ENCODE measurements at regions not wholly inside any gene's neighbourhood (a gene's known extent, or its start where the extent isn't known, plus 50 kb on each side); places are given as distances from the start of the nearest gene placed in this dataset.

GRCh38 chr3:28743831-28744230, 395.2 kb upstream of the AZI2 start:
- TF ChIP-seq SRF (IDR thresholded peaks at IDR 0.05; ENCODE audit: low read depth in 2 of 2, low read length in 2 of 2): no peak
- TF ChIP-seq POLR2AphosphoS5 (IDR thresholded peaks at IDR 0.05; ENCODE audit: low read length): no peak
- TF ChIP-seq CTCF (IDR thresholded peaks at IDR 0.05 in 2 of 3, conservative IDR thresholded peaks at IDR 0.05 in 1 of 3; ENCODE audit: control insufficient read depth in 2 of 3, extremely low read depth in 1 of 3, insufficient read depth in 1 of 3, low read depth in 3 of 3, low read length in 3 of 3): no peak
- TF ChIP-seq EP300 (IDR thresholded peaks at IDR 0.05; ENCODE audit: borderline replicate concordance in 1 of 2, control insufficient read depth in 1 of 2, low read depth in 2 of 2, low read length in 2 of 2): no peak
- TF ChIP-seq KLF5 (IDR thresholded peaks at IDR 0.05; ENCODE audit: partially characterized antibody): no peak
- TF ChIP-seq RCOR1 (conservative IDR thresholded peaks at IDR 0.05; ENCODE audit: low read depth, low read length): no peak
- no peak for TF ChIP-seq REST (IDR thresholded peaks at IDR 0.05; ENCODE audit: low read depth, low read length)

All from GM12878 (cell line).